ENCODE measurements at regions not wholly inside any gene's neighbourhood (a gene's known extent, or its start where the extent isn't known, plus 50 kb on each side); places are given as distances from the start of the nearest gene placed in this dataset.

- no peak for FAIRE-seq
- DNase-seq (ENCODE audit: low spot score in 2 of 2), result no peak
Observed at GRCh38 chr15:98369081-98369716, 279.1 kb upstream of the IGF1R start.

- no peak for FAIRE-seq
- no peak for DNase-seq (ENCODE audit: low spot score in 2 of 2)
Observed at GRCh38 chr15:98375513-98376340, 272.6 kb upstream of the IGF1R start.

- DNase-seq (ENCODE audit: low spot score in 2 of 2), result no peak
- no peak for FAIRE-seq
Observed at GRCh38 chr15:98380721-98381120, 267.6 kb upstream of the IGF1R start.

GRCh38 chr15:98381446-98381845 lies 266.9 kb upstream of the IGF1R start:
- DNase-seq (ENCODE audit: low spot score in 2 of 2), result no peak
- FAIRE-seq, result no peak

- DNase-seq (ENCODE audit: low spot score in 2 of 2), result no peak
- FAIRE-seq, result no peak
Observed at GRCh38 chr15:98382139-98382538, 266.2 kb upstream of the IGF1R start.

GRCh38 chr15:98383571-98383970 lies 264.8 kb upstream of the IGF1R start:
- FAIRE-seq (no peak), DNase-seq (ENCODE audit: low spot score in 2 of 2) (no peak)

GRCh38 chr15:98384328-98385029 lies 263.9 kb upstream of the IGF1R start:
- FAIRE-seq (no peak), DNase-seq (ENCODE audit: low spot score in 2 of 2) (no peak)

GRCh38 chr15:98385752-98386381 lies 262.5 kb upstream of the IGF1R start:
- no peak for FAIRE-seq
- DNase-seq (ENCODE audit: low spot score in 2 of 2), result no peak

- DNase-seq (ENCODE audit: low spot score in 2 of 2) (no peak), FAIRE-seq (no peak)
Observed at GRCh38 chr15:98386561-98386960, 261.8 kb upstream of the IGF1R start.

- FAIRE-seq, result no peak
Observed at GRCh38 chr15:98387866-98388265, 260.5 kb upstream of the IGF1R start.

GRCh38 chr15:98390946-98391530 lies 257.3 kb upstream of the IGF1R start:
- no peak for FAIRE-seq
- DNase-seq (ENCODE audit: low spot score in 2 of 2), result no peak

More at GRCh38 chr15:98387866-98388265, 260.5 kb upstream of the IGF1R start:
- DNase-seq (ENCODE audit: low spot score in 2 of 2), result no peak

- DNase-seq (ENCODE audit: low spot score in 2 of 2) (no peak), FAIRE-seq (no peak)
Observed at GRCh38 chr15:98391568-98391967, 256.8 kb upstream of the IGF1R start.

- FAIRE-seq (no peak), DNase-seq (ENCODE audit: low spot score in 2 of 2) (no peak)
Observed at GRCh38 chr15:98393471-98393870, 254.9 kb upstream of the IGF1R start.

- FAIRE-seq (no peak), DNase-seq (ENCODE audit: low spot score in 2 of 2) (no peak)
Observed at GRCh38 chr15:98394546-98394945, 253.8 kb upstream of the IGF1R start.

GRCh38 chr15:98395974-98396610 lies 252.2 kb upstream of the IGF1R start:
- no peak for DNase-seq (ENCODE audit: low spot score in 2 of 2)
- no peak for FAIRE-seq

- FAIRE-seq (no peak), DNase-seq (ENCODE audit: low spot score in 2 of 2) (no peak)
Observed at GRCh38 chr15:98397419-98397818, 250.9 kb upstream of the IGF1R start.

GRCh38 chr15:98398056-98398455 lies 250.3 kb upstream of the IGF1R start:
- DNase-seq (ENCODE audit: low spot score in 2 of 2), result no peak
- no peak for FAIRE-seq

GRCh38 chr15:98398886-98399285 lies 249.5 kb upstream of the IGF1R start:
- DNase-seq (ENCODE audit: low spot score in 2 of 2), result no peak
- no peak for FAIRE-seq

GRCh38 chr15:98400120-98400519 lies 248.2 kb upstream of the IGF1R start:
- FAIRE-seq (no peak), DNase-seq (ENCODE audit: low spot score in 2 of 2) (no peak)

GRCh38 chr15:98401029-98401428 lies 247.3 kb upstream of the IGF1R start:
- no peak for FAIRE-seq
- no peak for DNase-seq (ENCODE audit: low spot score in 2 of 2)
